SK-N-SH treated with all-trans-retinoic acid at 6 μM for 48 hours (cell line): ENCODE measurements at regions not wholly inside any gene's neighbourhood (a gene's known extent, or its start where the extent isn't known, plus 50 kb on each side); places are given as distances from the start of the nearest gene placed in this dataset.

Experiments used
- ATAC-seq: fragments of 200-7000 bp; cut with Tn5 transposase; 3 replicates; pipeline ENCODE4 v1.9.1; 2020; ENCODE audit warnings: mild to moderate bottlenecking, moderate library complexity
- ARNTL ChIP-seq: fragments of 450-650 bp; formaldehyde crosslinking; IDR thresholded peaks from 2 replicates; pipeline ENCODE4 v1.5.0; 2020; ENCODE audit warnings: low read depth, mild to moderate bottlenecking, moderate library complexity, borderline replicate concordance
- CREB5 ChIP-seq: fragments of 250-450 bp; sonication (Bioruptor Pico); IDR thresholded peaks from 2 replicates; pipeline ENCODE4 v1.5.1; 2020; ENCODE audit warnings: low read depth, mild to moderate bottlenecking, moderate library complexity
- CSDC2 ChIP-seq: fragments of 250-450 bp; sonication (Bioruptor Pico); IDR thresholded peaks from 2 replicates; pipeline ENCODE4 v1.5.0; 2020; ENCODE audit warnings: mild to moderate bottlenecking, moderate library complexity
- ESRRG ChIP-seq: fragments of 250-450 bp; sonication (Bioruptor Pico); IDR thresholded peaks from 2 replicates; pipeline ENCODE4 v1.6.1; 2021; ENCODE audit warnings: mild to moderate bottlenecking
- ISL1 ChIP-seq: fragments of 250-450 bp; sonication (Bioruptor Pico); IDR thresholded peaks from 2 replicates; pipeline ENCODE4 v2.1.2; 2022; ENCODE audit warnings: mild to moderate bottlenecking, moderate library complexity
- OSR1 ChIP-seq: fragments of 250-450 bp; sonication (Bioruptor Pico); IDR thresholded peaks from 2 replicates; pipeline ENCODE4 v1.8.0; 2022; ENCODE audit warnings: moderate library complexity, mild to moderate bottlenecking, inconsistent platforms
- POU6F1 ChIP-seq: fragments of 250-450 bp; sonication (Bioruptor Pico); IDR thresholded peaks from 2 replicates; pipeline ENCODE4 v1.8.0; 2021; ENCODE audit warnings: low read depth, mild to moderate bottlenecking, moderate library complexity, borderline replicate concordance
- PPARA ChIP-seq: fragments of 250-450 bp; sonication (Bioruptor Pico); IDR thresholded peaks from 2 replicates; pipeline ENCODE4 v1.5.0; 2020; ENCODE audit warnings: mild to moderate bottlenecking, borderline replicate concordance
- RARB ChIP-seq: fragments of 250-450 bp; sonication (Bioruptor Pico); IDR thresholded peaks from 2 replicates; pipeline ENCODE4 v1.8.0; 2021; ENCODE audit warnings: mild to moderate bottlenecking, moderate library complexity
- SNAI2 ChIP-seq: fragments of 250-450 bp; sonication (Bioruptor Pico); IDR thresholded peaks from 2 replicates; pipeline ENCODE4 v1.5.0; 2020; ENCODE audit warnings: mild to moderate bottlenecking, moderate library complexity
- TCF4 ChIP-seq: fragments of 250-450 bp; sonication (Bioruptor Pico); IDR thresholded peaks from 2 replicates; pipeline ENCODE4 v1.8.0; 2021; ENCODE audit warnings: mild to moderate bottlenecking, moderate library complexity, borderline replicate concordance
- TOX ChIP-seq: fragments of 250-450 bp; sonication (Bioruptor Pico); IDR thresholded peaks from 2 replicates; pipeline ENCODE4 v1.8.0; 2021; ENCODE audit warnings: mild to moderate bottlenecking, moderate library complexity, borderline replicate concordance
- TSHZ2 ChIP-seq: fragments of 250-450 bp; sonication (Bioruptor Pico); IDR thresholded peaks from 2 replicates; pipeline ENCODE4 v1.5.0; 2020; ENCODE audit warnings: mild to moderate bottlenecking, moderate library complexity
- ZC3H10 ChIP-seq: fragments of 250-450 bp; sonication (Bioruptor Pico); IDR thresholded peaks from 2 replicates; pipeline ENCODE4 v1.5.1; 2021; ENCODE audit warnings: mild to moderate bottlenecking, moderate library complexity
- ZFP3 ChIP-seq: fragments of 250-450 bp; sonication (Bioruptor Pico); IDR thresholded peaks from 2 replicates; pipeline ENCODE4 v1.5.0; 2020; ENCODE audit warnings: mild to moderate bottlenecking, moderate library complexity
- ZFP30 ChIP-seq: fragments of 450-650 bp; formaldehyde crosslinking; IDR thresholded peaks from 2 replicates; pipeline ENCODE4 v1.5.0; 2022; ENCODE audit warnings: mild to moderate bottlenecking, moderate library complexity
- ZNF70 ChIP-seq: fragments of 450-650 bp; formaldehyde crosslinking; IDR thresholded peaks from 2 replicates; pipeline ENCODE4 v1.5.0; 2020; ENCODE audit warnings: mild to moderate bottlenecking, moderate library complexity
- ZNF8 ChIP-seq: fragments of 450-650 bp; formaldehyde crosslinking; IDR thresholded peaks from 2 replicates; pipeline ENCODE4 v1.5.0; 2020; ENCODE audit warnings: mild to moderate bottlenecking, moderate library complexity
- TF ChIP-seq, protein P1 (sequence below): fragments of 250-450 bp; sonication (Bioruptor Pico); IDR thresholded peaks from 2 replicates; pipeline ENCODE4 v1.5.1; 2021; ENCODE audit warnings: mild to moderate bottlenecking, moderate library complexity

DNA sequence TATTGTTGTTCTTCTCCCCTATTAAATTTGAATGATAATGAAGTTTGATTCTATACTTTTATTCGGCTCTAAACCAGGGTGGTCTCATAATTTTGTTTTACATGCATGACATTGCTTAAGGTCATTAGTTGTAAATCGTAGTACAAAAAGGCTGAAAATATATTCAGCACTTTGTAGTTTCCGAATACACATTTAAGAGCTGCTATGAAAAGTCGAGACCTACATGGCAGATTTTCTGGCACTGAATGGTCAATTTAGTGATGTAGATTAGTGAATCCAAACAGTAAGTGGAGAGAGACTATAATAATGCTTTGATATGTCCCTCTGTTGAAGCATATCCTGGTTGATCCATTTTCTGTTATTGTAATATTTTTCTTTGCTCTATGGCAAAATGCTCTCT, 254.0 kb upstream of the SOX2 start:
- no peak for TF ChIP-seq TOX
- no peak for TF ChIP-seq ESRRG (CRISPR knock-in tag)
- TF ChIP-seq, protein P1, sequence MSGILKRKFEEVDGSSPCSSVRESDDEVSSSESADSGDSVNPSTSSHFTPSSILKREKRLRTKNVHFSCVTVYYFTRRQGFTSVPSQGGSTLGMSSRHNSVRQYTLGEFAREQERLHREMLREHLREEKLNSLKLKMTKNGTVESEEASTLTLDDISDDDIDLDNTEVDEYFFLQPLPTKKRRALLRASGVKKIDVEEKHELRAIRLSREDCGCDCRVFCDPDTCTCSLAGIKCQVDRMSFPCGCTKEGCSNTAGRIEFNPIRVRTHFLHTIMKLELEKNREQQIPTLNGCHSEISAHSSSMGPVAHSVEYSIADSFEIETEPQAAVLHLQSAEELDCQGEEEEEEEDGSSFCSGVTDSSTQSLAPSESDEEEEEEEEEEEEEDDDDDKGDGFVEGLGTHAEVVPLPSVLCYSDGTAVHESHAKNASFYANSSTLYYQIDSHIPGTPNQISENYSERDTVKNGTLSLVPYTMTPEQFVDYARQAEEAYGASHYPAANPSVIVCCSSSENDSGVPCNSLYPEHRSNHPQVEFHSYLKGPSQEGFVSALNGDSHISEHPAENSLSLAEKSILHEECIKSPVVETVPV, result no peak
- TF ChIP-seq OSR1, result no peak
- TF ChIP-seq ZFP3 (CRISPR knock-in tag), result no peak
- no peak for TF ChIP-seq CREB5 (CRISPR knock-in tag)
- no peak for TF ChIP-seq ZNF70 (CRISPR knock-in tag)
- TF ChIP-seq TSHZ2, result no peak
- no peak for TF ChIP-seq TCF4 (CRISPR knock-in tag)
- TF ChIP-seq POU6F1 (CRISPR knock-in tag), result no peak
- TF ChIP-seq ZFP30, result no peak
- TF ChIP-seq PPARA (CRISPR knock-in tag), result no peak
- peak; percentile 31; the same call in 1 of the 3 replicates for ATAC-seq

DNA sequence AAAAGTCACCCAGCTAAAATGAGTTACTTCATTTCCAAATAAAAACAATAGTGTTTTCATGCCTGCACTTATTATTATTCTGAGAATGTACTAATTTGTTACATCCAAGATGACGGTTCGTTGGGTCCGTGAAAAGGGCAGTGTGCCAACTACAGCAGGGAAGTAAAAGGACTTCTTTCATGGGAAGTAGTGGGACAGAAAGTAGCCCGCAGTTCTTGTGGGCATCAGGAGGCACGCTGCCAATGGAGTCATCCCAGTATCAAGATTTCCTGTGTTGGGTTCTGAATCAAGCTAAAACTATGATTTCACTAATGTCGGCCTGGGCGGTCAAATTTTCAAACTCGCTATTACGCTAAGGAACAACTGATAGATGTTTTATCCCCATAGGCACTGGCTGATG, 254.5 kb upstream of the SOX2 start:
- peak; percentile 65 for ATAC-seq
- TF ChIP-seq ZFP3 (CRISPR knock-in tag), result no peak

GRCh38 chr3:181455276-181455675, 256.4 kb upstream of the SOX2 start:
- no peak for ATAC-seq

More at GRCh38 chr3:181455276-181455675, 256.4 kb upstream of the SOX2 start:
- no peak for TF ChIP-seq POU6F1 (CRISPR knock-in tag)
- TF ChIP-seq SNAI2, result no peak
- TF ChIP-seq ZC3H10 (CRISPR knock-in tag), result no peak
- TF ChIP-seq TOX, result no peak
- no peak for TF ChIP-seq ZNF70 (CRISPR knock-in tag)
- TF ChIP-seq ZFP3 (CRISPR knock-in tag), result no peak
- TF ChIP-seq OSR1, result no peak
- TF ChIP-seq ISL1 (CRISPR knock-in tag), result no peak
- TF ChIP-seq CREB5 (CRISPR knock-in tag), result no peak
- TF ChIP-seq ZFP30, result no peak
- no peak for TF ChIP-seq PPARA (CRISPR knock-in tag)
- no peak for TF ChIP-seq TCF4 (CRISPR knock-in tag)
- TF ChIP-seq ZNF8 (CRISPR knock-in tag), result no peak
- no peak for TF ChIP-seq ARNTL (CRISPR knock-in tag)
- TF ChIP-seq CSDC2 (CRISPR knock-in tag), result no peak
- TF ChIP-seq RARB (CRISPR knock-in tag), result no peak
